Thyroid gland (tissue), 4 donors: ENCODE measurements at regions not wholly inside any gene's neighbourhood (a gene's known extent, or its start where the extent isn't known, plus 50 kb on each side); places are given as distances from the start of the nearest gene placed in this dataset.

Experiments used
- POLR2A ChIP-seq, 2 donors: fragments of 450-650 bp; IDR thresholded peaks; one replicate each; pipeline ENCODE4 v1.6.1; 2017; ENCODE audit warnings: antibody characterized with exemption in 2 of 2, mild to moderate bottlenecking in 2 of 2, moderate library complexity in 1 of 2
- TF ChIP-seq, protein P1 (sequence below), 6 experiments: fragments of 200-600 bp in 3 of 6; fragments of 450-650 bp in 3 of 6; sonication (generic) in 3 of 6; IDR thresholded peaks; one replicate each; pipeline ENCODE4 v1.5.1; 2016 to 2019; ENCODE audit warnings: antibody characterized with exemption in 6 of 6, mild to moderate bottlenecking in 2 of 6, inconsistent platforms in 1 of 6, moderate library complexity in 1 of 6

DNA sequence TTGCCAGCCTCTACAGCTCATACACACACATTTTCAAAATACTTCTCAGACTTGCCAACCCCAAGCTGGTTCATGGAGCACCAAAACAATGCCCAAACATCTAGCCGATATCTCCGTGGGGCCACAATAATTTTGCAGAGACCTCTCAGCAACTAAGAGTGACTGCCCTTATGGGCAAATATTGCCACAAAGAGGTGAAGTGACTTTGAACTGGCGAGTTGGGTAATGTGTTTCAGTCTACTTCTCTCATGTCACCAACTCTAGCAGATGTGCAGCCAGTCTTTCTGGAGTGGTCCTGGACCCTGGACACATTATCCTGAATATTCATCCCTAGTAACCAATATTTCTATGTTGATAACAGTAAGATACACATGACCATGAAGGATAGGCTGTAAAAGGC, 290.3 kb downstream of the EMP1 start:
- TF ChIP-seq, protein P1, sequence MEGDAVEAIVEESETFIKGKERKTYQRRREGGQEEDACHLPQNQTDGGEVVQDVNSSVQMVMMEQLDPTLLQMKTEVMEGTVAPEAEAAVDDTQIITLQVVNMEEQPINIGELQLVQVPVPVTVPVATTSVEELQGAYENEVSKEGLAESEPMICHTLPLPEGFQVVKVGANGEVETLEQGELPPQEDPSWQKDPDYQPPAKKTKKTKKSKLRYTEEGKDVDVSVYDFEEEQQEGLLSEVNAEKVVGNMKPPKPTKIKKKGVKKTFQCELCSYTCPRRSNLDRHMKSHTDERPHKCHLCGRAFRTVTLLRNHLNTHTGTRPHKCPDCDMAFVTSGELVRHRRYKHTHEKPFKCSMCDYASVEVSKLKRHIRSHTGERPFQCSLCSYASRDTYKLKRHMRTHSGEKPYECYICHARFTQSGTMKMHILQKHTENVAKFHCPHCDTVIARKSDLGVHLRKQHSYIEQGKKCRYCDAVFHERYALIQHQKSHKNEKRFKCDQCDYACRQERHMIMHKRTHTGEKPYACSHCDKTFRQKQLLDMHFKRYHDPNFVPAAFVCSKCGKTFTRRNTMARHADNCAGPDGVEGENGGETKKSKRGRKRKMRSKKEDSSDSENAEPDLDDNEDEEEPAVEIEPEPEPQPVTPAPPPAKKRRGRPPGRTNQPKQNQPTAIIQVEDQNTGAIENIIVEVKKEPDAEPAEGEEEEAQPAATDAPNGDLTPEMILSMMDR (IDR thresholded peaks at IDR 0.05) = no peak
- TF ChIP-seq POLR2A (IDR thresholded peaks at IDR 0.05) = no peak
